ENCODE measurements at regions not wholly inside any gene's neighbourhood (a gene's known extent, or its start where the extent isn't known, plus 50 kb on each side); places are given as distances from the start of the nearest gene placed in this dataset.

DNA sequence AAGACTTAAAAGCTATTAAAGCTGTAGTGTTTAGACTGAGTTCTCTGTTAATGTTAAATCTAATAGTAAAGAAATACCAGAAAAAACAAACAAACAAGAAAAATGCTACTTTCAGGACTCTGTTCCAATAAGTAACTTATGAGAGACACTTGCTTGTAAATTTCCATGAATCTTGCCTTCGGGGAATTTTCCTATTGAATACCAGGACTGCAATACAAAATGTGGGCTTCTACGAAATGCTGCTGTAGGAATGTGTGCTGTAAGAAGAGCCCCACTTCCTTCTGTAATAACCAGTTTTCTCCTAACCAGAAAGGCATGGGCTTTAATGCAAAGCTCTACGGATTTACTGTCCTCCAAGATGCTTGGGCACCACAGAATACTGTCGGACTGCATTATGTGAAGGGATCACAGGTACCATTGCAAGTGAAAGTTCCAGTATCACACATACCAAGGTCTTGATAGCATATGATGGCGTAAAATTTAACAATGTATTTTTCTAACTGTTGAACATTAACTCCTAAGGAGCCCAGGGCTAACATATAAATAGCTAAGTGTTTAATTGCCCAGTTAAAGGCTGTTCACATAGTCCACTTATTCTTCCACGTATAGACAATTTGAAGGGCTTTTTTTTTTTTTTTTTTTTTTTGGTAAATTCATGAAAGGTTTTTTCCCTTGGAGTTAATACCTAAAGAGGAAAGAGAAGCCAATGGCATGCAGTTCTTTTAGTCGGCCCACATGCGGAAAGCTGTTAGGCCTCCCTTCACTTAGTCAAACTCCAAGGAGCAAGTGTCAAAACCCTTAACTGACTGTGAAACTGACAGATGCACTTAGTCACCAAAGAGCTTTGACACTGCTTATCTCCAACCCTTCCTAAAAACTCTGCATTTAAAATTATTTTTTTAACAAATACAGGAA is 564.0 kb upstream of the POU3F3 start (continued):
- no peak for TF ChIP-seq ZNF462 (CRISPR knock-in tag; IDR thresholded peaks at IDR 0.05)
- TF ChIP-seq POLR2AphosphoS5 (IDR thresholded peaks at IDR 0.05; ENCODE audit: low read depth), result no peak
- no peak for TF ChIP-seq CREB1 (CRISPR knock-in tag; IDR thresholded peaks at IDR 0.05; ENCODE audit: low read depth)
- TF ChIP-seq EZH2 (IDR thresholded peaks at IDR 0.05; ENCODE audit: low read depth, unreplicated experiment), result no peak
- TF ChIP-seq, protein P1, sequence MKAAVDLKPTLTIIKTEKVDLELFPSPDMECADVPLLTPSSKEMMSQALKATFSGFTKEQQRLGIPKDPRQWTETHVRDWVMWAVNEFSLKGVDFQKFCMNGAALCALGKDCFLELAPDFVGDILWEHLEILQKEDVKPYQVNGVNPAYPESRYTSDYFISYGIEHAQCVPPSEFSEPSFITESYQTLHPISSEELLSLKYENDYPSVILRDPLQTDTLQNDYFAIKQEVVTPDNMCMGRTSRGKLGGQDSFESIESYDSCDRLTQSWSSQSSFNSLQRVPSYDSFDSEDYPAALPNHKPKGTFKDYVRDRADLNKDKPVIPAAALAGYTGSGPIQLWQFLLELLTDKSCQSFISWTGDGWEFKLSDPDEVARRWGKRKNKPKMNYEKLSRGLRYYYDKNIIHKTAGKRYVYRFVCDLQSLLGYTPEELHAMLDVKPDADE (IDR thresholded peaks at IDR 0.05), result no peak
- no peak for TF ChIP-seq NANOG (IDR thresholded peaks at IDR 0.05; ENCODE audit: borderline replicate concordance)
- no peak for TF ChIP-seq JUNB (IDR thresholded peaks at IDR 0.05; ENCODE audit: unreplicated experiment)
- no peak for TF ChIP-seq ZNF114 (CRISPR knock-in tag; IDR thresholded peaks at IDR 0.05)
- TF ChIP-seq EZH2phosphoT487 (IDR thresholded peaks at IDR 0.05; ENCODE audit: unreplicated experiment), result no peak
- TF ChIP-seq ZNF331 (CRISPR knock-in tag; IDR thresholded peaks at IDR 0.05; ENCODE audit: low read depth), result no peak
- TF ChIP-seq, protein P2, sequence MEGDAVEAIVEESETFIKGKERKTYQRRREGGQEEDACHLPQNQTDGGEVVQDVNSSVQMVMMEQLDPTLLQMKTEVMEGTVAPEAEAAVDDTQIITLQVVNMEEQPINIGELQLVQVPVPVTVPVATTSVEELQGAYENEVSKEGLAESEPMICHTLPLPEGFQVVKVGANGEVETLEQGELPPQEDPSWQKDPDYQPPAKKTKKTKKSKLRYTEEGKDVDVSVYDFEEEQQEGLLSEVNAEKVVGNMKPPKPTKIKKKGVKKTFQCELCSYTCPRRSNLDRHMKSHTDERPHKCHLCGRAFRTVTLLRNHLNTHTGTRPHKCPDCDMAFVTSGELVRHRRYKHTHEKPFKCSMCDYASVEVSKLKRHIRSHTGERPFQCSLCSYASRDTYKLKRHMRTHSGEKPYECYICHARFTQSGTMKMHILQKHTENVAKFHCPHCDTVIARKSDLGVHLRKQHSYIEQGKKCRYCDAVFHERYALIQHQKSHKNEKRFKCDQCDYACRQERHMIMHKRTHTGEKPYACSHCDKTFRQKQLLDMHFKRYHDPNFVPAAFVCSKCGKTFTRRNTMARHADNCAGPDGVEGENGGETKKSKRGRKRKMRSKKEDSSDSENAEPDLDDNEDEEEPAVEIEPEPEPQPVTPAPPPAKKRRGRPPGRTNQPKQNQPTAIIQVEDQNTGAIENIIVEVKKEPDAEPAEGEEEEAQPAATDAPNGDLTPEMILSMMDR (conservative IDR thresholded peaks at IDR 0.05; ENCODE audit: low read depth in 2 of 2), result no peak
- TF ChIP-seq STAT1 (IDR thresholded peaks at IDR 0.05; ENCODE audit: unreplicated experiment), result no peak
